ENCODE measurements at regions not wholly inside any gene's neighbourhood (a gene's known extent, or its start where the extent isn't known, plus 50 kb on each side); places are given as distances from the start of the nearest gene placed in this dataset.

DNA sequence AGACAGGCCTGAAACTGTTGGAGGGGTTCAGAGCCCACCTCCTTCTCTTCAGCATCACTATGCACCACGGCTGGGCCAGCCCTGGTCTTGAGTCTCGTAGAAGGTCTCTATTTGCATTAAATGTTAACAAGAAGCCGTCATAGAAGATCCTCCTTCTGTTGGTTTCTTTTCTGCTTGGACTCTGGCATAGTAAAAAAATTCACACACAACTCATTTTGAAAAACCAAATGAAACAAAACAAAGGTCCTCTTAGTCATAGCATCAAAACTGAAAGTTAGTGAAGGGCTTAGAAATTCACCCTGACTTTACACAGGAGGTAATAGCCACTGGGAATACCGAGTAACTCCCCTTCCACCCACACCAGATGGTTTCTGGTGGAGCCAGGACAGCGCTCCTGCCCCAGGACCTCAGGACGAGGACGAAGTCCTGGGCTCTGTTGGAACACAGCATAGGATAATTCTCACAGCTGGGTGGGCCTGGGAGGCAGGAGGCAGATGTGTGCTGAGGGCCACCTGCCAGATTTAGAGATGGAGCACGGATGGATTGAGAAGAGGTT, 248.4 kb upstream of the KLF6 start:
- Histone ChIP-seq H3K9me3 (ENCODE audit: control insufficient read depth, insufficient read depth, low read depth, low read length) (no peaks in the 10 kb centered on the region), H3K27ac (ENCODE audit: extremely low read depth, low read depth, low read length) (no peak overlapping the region), H3K36me3 (ENCODE audit: control insufficient read depth in 2 of 2, insufficient read depth in 1 of 2, low read length in 2 of 2) (no peaks in the 10 kb centered on the region), H3K4me3 (ENCODE audit: low read depth, low read length) (no peak overlapping the region), H3K4me1 (ENCODE audit: control insufficient read depth, insufficient read depth, low read length) (no peaks in the 10 kb centered on the region)
- TF ChIP-seq SCRT2 (tag by site-specific recombination; IDR thresholded peaks at IDR 0.05) (no peak), ZNF654 (tag by site-specific recombination; IDR thresholded peaks at IDR 0.05; ENCODE audit: low read depth) (no peak), IKZF3 (tag by site-specific recombination; IDR thresholded peaks at IDR 0.05) (no peak), ZSCAN23 (tag by site-specific recombination; IDR thresholded peaks at IDR 0.05) (no peak), ZNF658 (tag by site-specific recombination; IDR thresholded peaks at IDR 0.05) (no peak)
- TF ChIP-seq, protein P1, sequence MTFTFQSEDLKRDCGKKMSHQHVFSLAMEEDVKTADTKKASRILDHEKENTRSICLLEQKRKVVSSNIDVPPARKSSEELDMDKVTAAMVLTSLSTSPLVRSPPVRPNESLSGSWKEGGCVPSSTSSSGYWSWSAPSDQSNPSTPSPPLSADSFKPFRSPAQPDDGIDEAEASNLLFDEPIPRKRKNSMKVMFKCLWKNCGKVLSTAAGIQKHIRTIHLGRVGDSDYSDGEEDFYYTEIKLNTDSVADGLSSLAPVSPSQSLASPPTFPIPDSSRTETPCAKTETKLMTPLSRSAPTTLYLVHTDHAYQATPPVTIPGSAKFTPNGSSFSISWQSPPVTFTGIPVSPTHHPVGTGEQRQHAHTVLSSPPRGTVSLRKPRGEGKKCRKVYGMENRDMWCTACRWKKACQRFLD (tag by site-specific recombination; IDR thresholded peaks at IDR 0.05), result no peak
- TF ChIP-seq, protein P2, sequence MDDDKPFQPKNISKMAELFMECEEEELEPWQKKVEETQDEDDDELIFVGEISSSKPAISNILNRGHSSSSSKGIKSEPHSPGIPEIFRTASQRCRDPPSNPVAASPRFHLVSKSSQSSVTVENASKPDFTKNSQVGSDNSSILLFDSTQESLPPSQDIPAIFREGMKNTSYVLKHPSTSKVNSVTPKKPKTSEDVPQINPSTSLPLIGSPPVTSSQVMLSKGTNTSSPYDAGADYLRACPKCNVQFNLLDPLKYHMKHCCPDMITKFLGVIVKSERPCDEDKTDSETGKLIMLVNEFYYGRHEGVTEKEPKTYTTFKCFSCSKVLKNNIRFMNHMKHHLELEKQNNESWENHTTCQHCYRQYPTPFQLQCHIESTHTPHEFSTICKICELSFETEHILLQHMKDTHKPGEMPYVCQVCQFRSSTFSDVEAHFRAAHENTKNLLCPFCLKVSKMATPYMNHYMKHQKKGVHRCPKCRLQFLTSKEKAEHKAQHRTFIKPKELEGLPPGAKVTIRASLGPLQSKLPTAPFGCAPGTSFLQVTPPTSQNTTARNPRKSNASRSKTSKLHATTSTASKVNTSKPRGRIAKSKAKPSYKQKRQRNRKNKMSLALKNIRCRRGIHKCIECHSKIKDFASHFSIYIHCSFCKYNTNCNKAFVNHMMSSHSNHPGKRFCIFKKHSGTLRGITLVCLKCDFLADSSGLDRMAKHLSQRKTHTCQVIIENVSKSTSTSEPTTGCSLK (tag by site-specific recombination; IDR thresholded peaks at IDR 0.05), result no peak
- TF ChIP-seq, protein P3, sequence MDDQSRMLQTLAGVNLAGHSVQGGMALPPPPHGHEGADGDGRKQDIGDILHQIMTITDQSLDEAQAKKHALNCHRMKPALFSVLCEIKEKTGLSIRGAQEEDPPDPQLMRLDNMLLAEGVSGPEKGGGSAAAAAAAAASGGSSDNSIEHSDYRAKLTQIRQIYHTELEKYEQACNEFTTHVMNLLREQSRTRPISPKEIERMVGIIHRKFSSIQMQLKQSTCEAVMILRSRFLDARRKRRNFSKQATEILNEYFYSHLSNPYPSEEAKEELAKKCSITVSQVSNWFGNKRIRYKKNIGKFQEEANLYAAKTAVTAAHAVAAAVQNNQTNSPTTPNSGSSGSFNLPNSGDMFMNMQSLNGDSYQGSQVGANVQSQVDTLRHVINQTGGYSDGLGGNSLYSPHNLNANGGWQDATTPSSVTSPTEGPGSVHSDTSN (CRISPR knock-in tag; IDR thresholded peaks at IDR 0.05), result no peak
- ChIA-PET POLR2A (no interaction called here), CTCF (no interaction called here)

DNA sequence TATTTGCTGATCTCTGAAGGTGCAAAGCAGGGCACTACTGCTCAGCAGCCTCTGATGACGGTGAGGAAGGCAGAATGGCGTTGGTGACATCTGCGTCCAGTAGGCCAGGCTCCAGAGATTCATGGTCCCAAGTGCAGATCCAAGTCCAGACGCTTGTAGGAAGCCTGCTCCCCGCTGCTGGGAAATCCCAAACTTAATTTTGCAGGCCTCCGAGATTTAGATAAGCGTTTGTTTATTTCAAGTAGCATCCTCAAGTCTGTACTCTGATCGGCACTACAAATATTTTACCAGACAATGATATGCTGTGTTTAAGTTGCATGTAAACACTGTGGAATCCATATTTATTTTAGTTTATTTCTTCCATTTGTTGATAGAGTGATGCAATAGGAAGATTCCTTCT, 244.9 kb upstream of the KLF6 start:
- H3K4me3 ChIP-seq (ENCODE audit: low read depth, low read length), result no peak overlapping the region
- TF ChIP-seq ZNF16 (tag by site-specific recombination; IDR thresholded peaks at IDR 0.05; ENCODE audit: low read depth), result no peak
- TF ChIP-seq ZNF571 (tag by site-specific recombination; IDR thresholded peaks at IDR 0.05), result no peak
- TF ChIP-seq, protein P4, sequence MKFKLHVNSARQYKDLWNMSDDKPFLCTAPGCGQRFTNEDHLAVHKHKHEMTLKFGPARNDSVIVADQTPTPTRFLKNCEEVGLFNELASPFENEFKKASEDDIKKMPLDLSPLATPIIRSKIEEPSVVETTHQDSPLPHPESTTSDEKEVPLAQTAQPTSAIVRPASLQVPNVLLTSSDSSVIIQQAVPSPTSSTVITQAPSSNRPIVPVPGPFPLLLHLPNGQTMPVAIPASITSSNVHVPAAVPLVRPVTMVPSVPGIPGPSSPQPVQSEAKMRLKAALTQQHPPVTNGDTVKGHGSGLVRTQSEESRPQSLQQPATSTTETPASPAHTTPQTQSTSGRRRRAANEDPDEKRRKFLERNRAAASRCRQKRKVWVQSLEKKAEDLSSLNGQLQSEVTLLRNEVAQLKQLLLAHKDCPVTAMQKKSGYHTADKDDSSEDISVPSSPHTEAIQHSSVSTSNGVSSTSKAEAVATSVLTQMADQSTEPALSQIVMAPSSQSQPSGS (tag by site-specific recombination; IDR thresholded peaks at IDR 0.05; ENCODE audit: low read depth), result no peak
- TF ChIP-seq, protein P5, sequence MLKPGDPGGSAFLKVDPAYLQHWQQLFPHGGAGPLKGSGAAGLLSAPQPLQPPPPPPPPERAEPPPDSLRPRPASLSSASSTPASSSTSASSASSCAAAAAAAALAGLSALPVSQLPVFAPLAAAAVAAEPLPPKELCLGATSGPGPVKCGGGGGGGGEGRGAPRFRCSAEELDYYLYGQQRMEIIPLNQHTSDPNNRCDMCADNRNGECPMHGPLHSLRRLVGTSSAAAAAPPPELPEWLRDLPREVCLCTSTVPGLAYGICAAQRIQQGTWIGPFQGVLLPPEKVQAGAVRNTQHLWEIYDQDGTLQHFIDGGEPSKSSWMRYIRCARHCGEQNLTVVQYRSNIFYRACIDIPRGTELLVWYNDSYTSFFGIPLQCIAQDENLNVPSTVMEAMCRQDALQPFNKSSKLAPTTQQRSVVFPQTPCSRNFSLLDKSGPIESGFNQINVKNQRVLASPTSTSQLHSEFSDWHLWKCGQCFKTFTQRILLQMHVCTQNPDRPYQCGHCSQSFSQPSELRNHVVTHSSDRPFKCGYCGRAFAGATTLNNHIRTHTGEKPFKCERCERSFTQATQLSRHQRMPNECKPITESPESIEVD (tag by site-specific recombination; IDR thresholded peaks at IDR 0.05), result no peak
- TF ChIP-seq GLI2 (tag by site-specific recombination; IDR thresholded peaks at IDR 0.05; ENCODE audit: borderline replicate concordance, low read depth), result no peak
- TF ChIP-seq ZNF202 (tag by site-specific recombination; IDR thresholded peaks at IDR 0.05; ENCODE audit: borderline replicate concordance), result no peak
- TF ChIP-seq ZNF433 (tag by site-specific recombination; IDR thresholded peaks at IDR 0.05; ENCODE audit: low read depth), result no peak
- TF ChIP-seq SCRT2 (tag by site-specific recombination; IDR thresholded peaks at IDR 0.05), result no peak
- no peak for TF ChIP-seq ZNF558 (tag by site-specific recombination; IDR thresholded peaks at IDR 0.05)
- no peak for TF ChIP-seq SETDB1 (IDR thresholded peaks at IDR 0.05; ENCODE audit: insufficient read length, low read length)
- TF ChIP-seq BCL11A (tag by site-specific recombination; IDR thresholded peaks at IDR 0.05; ENCODE audit: low read depth), result no peak
- TF ChIP-seq ZNF248 (tag by site-specific recombination; IDR thresholded peaks at IDR 0.05), result no peak
- TF ChIP-seq, protein P6, sequence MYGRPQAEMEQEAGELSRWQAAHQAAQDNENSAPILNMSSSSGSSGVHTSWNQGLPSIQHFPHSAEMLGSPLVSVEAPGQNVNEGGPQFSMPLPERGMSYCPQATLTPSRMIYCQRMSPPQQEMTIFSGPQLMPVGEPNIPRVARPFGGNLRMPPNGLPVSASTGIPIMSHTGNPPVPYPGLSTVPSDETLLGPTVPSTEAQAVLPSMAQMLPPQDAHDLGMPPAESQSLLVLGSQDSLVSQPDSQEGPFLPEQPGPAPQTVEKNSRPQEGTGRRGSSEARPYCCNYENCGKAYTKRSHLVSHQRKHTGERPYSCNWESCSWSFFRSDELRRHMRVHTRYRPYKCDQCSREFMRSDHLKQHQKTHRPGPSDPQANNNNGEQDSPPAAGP (tag by site-specific recombination; IDR thresholded peaks at IDR 0.05), result no peak
- TF ChIP-seq, protein P7, sequence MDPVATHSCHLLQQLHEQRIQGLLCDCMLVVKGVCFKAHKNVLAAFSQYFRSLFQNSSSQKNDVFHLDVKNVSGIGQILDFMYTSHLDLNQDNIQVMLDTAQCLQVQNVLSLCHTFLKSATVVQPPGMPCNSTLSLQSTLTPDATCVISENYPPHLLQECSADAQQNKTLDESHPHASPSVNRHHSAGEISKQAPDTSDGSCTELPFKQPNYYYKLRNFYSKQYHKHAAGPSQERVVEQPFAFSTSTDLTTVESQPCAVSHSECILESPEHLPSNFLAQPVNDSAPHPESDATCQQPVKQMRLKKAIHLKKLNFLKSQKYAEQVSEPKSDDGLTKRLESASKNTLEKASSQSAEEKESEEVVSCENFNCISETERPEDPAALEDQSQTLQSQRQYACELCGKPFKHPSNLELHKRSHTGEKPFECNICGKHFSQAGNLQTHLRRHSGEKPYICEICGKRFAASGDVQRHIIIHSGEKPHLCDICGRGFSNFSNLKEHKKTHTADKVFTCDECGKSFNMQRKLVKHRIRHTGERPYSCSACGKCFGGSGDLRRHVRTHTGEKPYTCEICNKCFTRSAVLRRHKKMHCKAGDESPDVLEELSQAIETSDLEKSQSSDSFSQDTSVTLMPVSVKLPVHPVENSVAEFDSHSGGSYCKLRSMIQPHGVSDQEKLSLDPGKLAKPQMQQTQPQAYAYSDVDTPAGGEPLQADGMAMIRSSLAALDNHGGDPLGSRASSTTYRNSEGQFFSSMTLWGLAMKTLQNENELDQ (tag by site-specific recombination; IDR thresholded peaks at IDR 0.05; ENCODE audit: low read depth), result no peak

More for the DNA sequence above, 244.9 kb upstream of the KLF6 start:
- POLR2A ChIA-PET, result no interaction called here
- Histone ChIP-seq H3K9me3 (ENCODE audit: control insufficient read depth, insufficient read depth, low read depth, low read length) (no peaks in the 10 kb centered on the region), H3K4me1 (ENCODE audit: control insufficient read depth, insufficient read depth, low read length) (no peaks in the 10 kb centered on the region), H3K27ac (ENCODE audit: extremely low read depth, low read depth, low read length) (no peak overlapping the region), H3K36me3 (ENCODE audit: control insufficient read depth in 2 of 2, insufficient read depth in 1 of 2, low read length in 2 of 2) (no peaks in the 10 kb centered on the region)
- CTCF ChIA-PET, result no interaction called here
